Cardiac fibroblast (primary cell): ENCODE measurements at regions not wholly inside any gene's neighbourhood (a gene's known extent, or its start where the extent isn't known, plus 50 kb on each side); places are given as distances from the start of the nearest gene placed in this dataset.

Experiments used
- DNase-seq, 2 donors: peaks; one replicate each; pipeline versions ENCODE4 v3.0.0 to v3.0.0-alpha.2; 2010; ENCODE audit warnings: low read depth in 2 of 2
- H3K4me3 ChIP-seq, 2 donors: replicated peaks in 1 of 2; 1 replicate in 1 of 2; 2 replicates in 1 of 2; pipeline ENCODE4 v1.5.1; 2011; ENCODE audit warnings: low read depth in 2 of 2, low read length in 2 of 2, mild to moderate bottlenecking in 2 of 2, moderate library complexity in 1 of 2
- CTCF ChIP-seq: IDR thresholded peaks from one replicate; pipeline ENCODE4 v1.5.1; 2011; ENCODE audit warnings: low read depth, mild to moderate bottlenecking, low read length, inconsistent platforms

GRCh38 chr11:42957831-42958230 is 354.0 kb upstream of the API5 start:
- TF ChIP-seq CTCF = no peak
- DNase-seq = no peak
- no peak overlapping the region for H3K4me3 ChIP-seq

- no peak overlapping the region for H3K4me3 ChIP-seq
- no peak for TF ChIP-seq CTCF
- no peak for DNase-seq
Observed at GRCh38 chr11:42958635-42959034, 353.2 kb upstream of the API5 start.

DNA sequence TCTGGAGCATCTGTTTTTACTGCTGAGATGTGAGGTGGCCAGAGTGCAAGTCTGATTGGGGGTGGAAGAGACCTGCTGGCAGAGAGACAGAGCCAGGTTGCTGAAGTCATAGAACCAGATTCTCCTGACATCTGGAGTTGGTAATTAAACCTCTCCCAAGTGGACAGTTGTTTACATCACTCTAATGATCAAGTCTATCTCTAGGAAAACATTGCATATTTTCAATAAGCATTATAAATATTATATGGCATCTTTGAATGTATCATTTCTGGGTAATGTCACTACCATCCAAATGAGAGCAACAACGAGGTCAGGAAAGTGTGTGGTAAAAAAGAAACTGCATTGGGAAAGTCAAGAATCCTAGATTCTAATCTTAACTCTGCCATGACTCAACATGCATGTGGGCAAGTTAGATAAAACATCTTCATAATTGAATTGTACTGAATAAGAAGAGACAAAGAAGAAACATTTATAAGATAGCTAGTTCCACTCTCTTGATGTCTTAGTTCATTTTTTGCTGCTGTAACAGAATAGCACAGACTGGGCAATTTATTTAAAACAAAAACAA is 351.2 kb upstream of the API5 start:
- no peak overlapping the region for H3K4me3 ChIP-seq
- no peak for DNase-seq
- no peak for TF ChIP-seq CTCF

GRCh38 chr11:42967653-42968052 is 344.1 kb upstream of the API5 start:
- no peak for TF ChIP-seq CTCF
- H3K4me3 ChIP-seq = no peak overlapping the region
- no peak for DNase-seq

GRCh38 chr11:42972741-42973140 is 339.1 kb upstream of the API5 start:
- no peak for TF ChIP-seq CTCF
- H3K4me3 ChIP-seq = no peak overlapping the region
- no peak for DNase-seq

DNA sequence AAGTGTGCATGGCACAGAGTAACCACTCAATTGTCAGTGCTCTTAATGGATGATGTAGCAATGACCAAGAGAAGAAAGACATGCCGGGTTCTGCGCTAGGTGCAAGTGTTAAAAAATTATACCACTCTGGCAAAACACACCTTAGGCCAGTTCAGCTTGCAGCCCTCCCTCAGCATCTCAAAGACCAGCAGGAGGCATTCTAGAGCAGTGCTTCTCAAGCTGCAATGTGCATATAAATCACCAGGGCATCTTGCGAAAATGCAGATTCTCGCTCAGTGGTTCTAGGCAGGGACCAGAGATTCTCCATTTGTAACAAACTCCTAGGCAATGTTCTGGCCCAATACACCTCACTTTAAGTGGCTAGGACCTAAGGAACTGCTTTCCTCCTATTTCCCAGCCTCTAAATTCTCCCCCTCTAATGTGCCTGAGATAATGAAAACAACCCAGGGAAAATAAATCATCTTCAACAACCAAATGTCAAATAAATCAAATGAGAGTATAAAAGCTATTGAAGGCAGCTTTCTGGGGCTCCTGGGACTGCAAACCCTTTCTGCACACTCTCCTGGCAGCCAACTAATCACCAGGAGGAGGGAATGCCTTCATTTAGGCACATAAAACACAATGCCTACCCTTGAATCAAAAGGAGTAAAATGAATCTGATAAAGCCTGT is 337.2 kb upstream of the API5 start:
- H3K4me3 ChIP-seq = no peak overlapping the region

More for the DNA sequence above, 337.2 kb upstream of the API5 start:
- no peak for TF ChIP-seq CTCF
- DNase-seq = no peak
